OCI-LY3 (cell line): ENCODE measurements at regions not wholly inside any gene's neighbourhood (a gene's known extent, or its start where the extent isn't known, plus 50 kb on each side); places are given as distances from the start of the nearest gene placed in this dataset.

Experiments
- EZH2phosphoT487 ChIP-seq: fragments of 200-600 bp; shearing (Covaris generic); IDR thresholded peaks from 2 replicates; pipeline ENCODE4 v1.6.1; 2018; ENCODE audit warnings: antibody characterized with exemption, mixed run types, low read depth
- TF ChIP-seq, protein P1 (sequence below): fragments of 200-600, 300-600 bp; sonication (generic); IDR thresholded peaks from 2 replicates; pipeline ENCODE4 v1.5.1; 2014; ENCODE audit warnings: antibody characterized with exemption, low read length, low read depth

DNA sequence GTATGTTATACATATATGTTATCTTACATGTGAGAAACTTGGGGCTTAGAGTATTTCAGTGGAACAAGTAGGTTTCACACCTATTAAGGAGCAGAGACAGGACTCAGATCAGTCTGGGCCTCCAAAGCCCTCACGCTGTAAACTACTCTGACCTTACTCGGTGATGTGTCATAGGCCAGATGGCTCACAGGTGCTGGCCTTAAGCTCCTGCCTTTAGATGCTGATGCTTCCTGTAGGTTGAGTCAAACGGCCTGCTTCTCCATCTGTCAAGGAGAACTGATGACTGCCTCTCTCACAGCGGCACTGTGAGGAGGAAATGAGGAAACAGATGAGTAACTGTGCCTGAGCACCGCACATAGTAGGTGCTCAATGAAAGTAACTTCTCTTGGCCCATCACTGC lies 312.6 kb upstream of the COBL start:
- TF ChIP-seq, protein P1, sequence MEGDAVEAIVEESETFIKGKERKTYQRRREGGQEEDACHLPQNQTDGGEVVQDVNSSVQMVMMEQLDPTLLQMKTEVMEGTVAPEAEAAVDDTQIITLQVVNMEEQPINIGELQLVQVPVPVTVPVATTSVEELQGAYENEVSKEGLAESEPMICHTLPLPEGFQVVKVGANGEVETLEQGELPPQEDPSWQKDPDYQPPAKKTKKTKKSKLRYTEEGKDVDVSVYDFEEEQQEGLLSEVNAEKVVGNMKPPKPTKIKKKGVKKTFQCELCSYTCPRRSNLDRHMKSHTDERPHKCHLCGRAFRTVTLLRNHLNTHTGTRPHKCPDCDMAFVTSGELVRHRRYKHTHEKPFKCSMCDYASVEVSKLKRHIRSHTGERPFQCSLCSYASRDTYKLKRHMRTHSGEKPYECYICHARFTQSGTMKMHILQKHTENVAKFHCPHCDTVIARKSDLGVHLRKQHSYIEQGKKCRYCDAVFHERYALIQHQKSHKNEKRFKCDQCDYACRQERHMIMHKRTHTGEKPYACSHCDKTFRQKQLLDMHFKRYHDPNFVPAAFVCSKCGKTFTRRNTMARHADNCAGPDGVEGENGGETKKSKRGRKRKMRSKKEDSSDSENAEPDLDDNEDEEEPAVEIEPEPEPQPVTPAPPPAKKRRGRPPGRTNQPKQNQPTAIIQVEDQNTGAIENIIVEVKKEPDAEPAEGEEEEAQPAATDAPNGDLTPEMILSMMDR = no peak
- TF ChIP-seq EZH2phosphoT487 = no peak
